Fibroblast of pulmonary artery (primary cell): ENCODE measurements at regions not wholly inside any gene's neighbourhood (a gene's known extent, or its start where the extent isn't known, plus 50 kb on each side); places are given as distances from the start of the nearest gene placed in this dataset.

Source experiments
- DNase-seq: peaks from one replicate; pipeline ENCODE4 v3.0.0-alpha.2; 2010; ENCODE audit warnings: low read depth
- H3K4me3 ChIP-seq: replicated peaks from 2 replicates; pipeline ENCODE4 v1.5.1; 2011; ENCODE audit warnings: low read depth, mild to moderate bottlenecking, control low read depth, low read length, moderate library complexity
- CTCF ChIP-seq: IDR thresholded peaks from 2 replicates; pipeline ENCODE4 v1.5.1; 2011; ENCODE audit warnings: mild to moderate bottlenecking, control low read depth, low read length, inconsistent platforms; ENCODE audit errors: missing control alignments

GRCh38 chr10:64497306-64497705, 976.1 kb downstream of the REEP3 start:
- DNase-seq, result no peak
- TF ChIP-seq CTCF, result no peak
- no peak overlapping the region for H3K4me3 ChIP-seq

- DNase-seq, result no peak
- no peak for TF ChIP-seq CTCF
- no peak overlapping the region for H3K4me3 ChIP-seq
Observed at GRCh38 chr10:64501807-64502206, 980.6 kb downstream of the REEP3 start.

GRCh38 chr10:64502936-64503335, 981.7 kb downstream of the REEP3 start:
- no peak for TF ChIP-seq CTCF
- no peak overlapping the region for H3K4me3 ChIP-seq
- no peak for DNase-seq

- H3K4me3 ChIP-seq, result no peak overlapping the region
- no peak for TF ChIP-seq CTCF
- DNase-seq, result no peak
Observed at GRCh38 chr10:64503429-64503828, 982.2 kb downstream of the REEP3 start.

- no peak for DNase-seq
- no peak for TF ChIP-seq CTCF
- H3K4me3 ChIP-seq, result no peak overlapping the region
Observed at GRCh38 chr10:64505501-64505900, 984.3 kb downstream of the REEP3 start.

GRCh38 chr10:64506963-64507362, 985.8 kb downstream of the REEP3 start:
- no peak for DNase-seq
- H3K4me3 ChIP-seq, result no peak overlapping the region
- no peak for TF ChIP-seq CTCF

GRCh38 chr10:64507651-64508028, 986.4 kb downstream of the REEP3 start:
- no peak overlapping the region for H3K4me3 ChIP-seq
- TF ChIP-seq CTCF, result no peak
- no peak for DNase-seq
